ENCODE measurements at regions not wholly inside any gene's neighbourhood (a gene's known extent, or its start where the extent isn't known, plus 50 kb on each side); places are given as distances from the start of the nearest gene placed in this dataset.

DNA sequence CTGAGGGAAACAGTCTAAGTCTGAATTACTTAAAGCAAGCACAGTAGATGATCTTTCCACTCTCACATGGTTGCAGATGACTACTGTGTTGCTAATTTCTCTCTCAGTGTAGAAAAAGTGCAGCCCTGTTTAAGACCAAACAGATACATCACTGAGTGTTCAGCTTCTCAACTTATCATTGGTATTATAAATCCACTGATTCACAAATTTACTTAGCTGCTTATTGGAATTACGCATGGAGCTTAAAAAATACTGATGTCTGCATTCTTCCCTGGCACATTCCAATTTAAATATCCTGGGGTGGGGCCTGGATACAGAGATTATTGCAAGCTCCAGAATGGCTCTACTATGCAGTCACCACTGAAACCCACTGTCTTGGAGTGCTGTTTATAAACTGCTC lies 411.2 kb downstream of the RND3 start:
- intact Hi-C loops (cut with micrococcal nuclease; ENCODE audit: unreplicated experiment): no loop called here
- Histone ChIP-seq H3K79me2 (ENCODE audit: low read depth) (no peaks in the 10 kb centered on the region), H3K4me3 (no peak overlapping the region), H3K9me2 (ENCODE audit: insufficient read depth) (no peaks in the 10 kb centered on the region), H2AFZ (no peak overlapping the region), H3K9me3 (ENCODE audit: insufficient read depth, low read depth) (0 out of 2 replicates have a peak, but pooled peaks cover 3% of the 10 kb centered on the region), H3K4me1 (replicated peaks; ENCODE audit: insufficient read depth) (no peaks in the 10 kb centered on the region), H3K27ac (no peak overlapping the region), H3K27me3 (ENCODE audit: insufficient read depth, low read depth) (no peaks in the 10 kb centered on the region), H4K20me1 (ENCODE audit: insufficient read depth) (no peaks in the 10 kb centered on the region), H3F3A (ENCODE audit: insufficient read depth, low read depth) (no peaks in the 10 kb centered on the region), H3K36me3 (ENCODE audit: low read depth) (no peaks in the 10 kb centered on the region), H3K4me2 (no peak overlapping the region)
- no TSS peak for BruUV-seq (replicated peaks)
- no peak for TF ChIP-seq CTCF (conservative IDR thresholded peaks at IDR 0.05)
- no peak for TF ChIP-seq EZH2 (IDR thresholded peaks at IDR 0.05; ENCODE audit: low read depth)
- ChIA-PET CTCF (no interaction called here), POLR2A (ENCODE audit: unreplicated experiment) (no interaction called here)
- DNase-seq: no peak

- H3K4me2 ChIP-seq: no peak overlapping the region
- BruUV-seq (replicated peaks): no TSS peak
- TF ChIP-seq CTCF (conservative IDR thresholded peaks at IDR 0.05) (no peak), EZH2 (IDR thresholded peaks at IDR 0.05; ENCODE audit: low read depth) (no peak)
- no peak overlapping the region for H3K4me3 ChIP-seq
- no peaks in the 10 kb centered on the region for H3K27me3 ChIP-seq (ENCODE audit: insufficient read depth, low read depth)
- H3K79me2 ChIP-seq (ENCODE audit: low read depth): no peaks in the 10 kb centered on the region
- intact Hi-C loops (cut with micrococcal nuclease; ENCODE audit: unreplicated experiment): no loop called here
- H2AFZ ChIP-seq: no peak overlapping the region
- DNase-seq: no peak
- H3K9me2 ChIP-seq (ENCODE audit: insufficient read depth): no peaks in the 10 kb centered on the region
- H3K36me3 ChIP-seq (ENCODE audit: low read depth): no peaks in the 10 kb centered on the region
- no peaks in the 10 kb centered on the region for H3F3A ChIP-seq (ENCODE audit: insufficient read depth, low read depth)
- no peaks in the 10 kb centered on the region for H4K20me1 ChIP-seq (ENCODE audit: insufficient read depth)
- H3K27ac ChIP-seq: no peak overlapping the region
- ChIA-PET CTCF (no interaction called here), POLR2A (ENCODE audit: unreplicated experiment) (no interaction called here)
- 0 out of 2 replicates have a peak, but pooled peaks cover 3% of the 10 kb centered on the region for H3K9me3 ChIP-seq (ENCODE audit: insufficient read depth, low read depth)
- H3K4me1 ChIP-seq (replicated peaks; ENCODE audit: insufficient read depth): no peaks in the 10 kb centered on the region
These were observed 411.6 kb downstream of the RND3 start for GRCh38 chr2:150075831-150076230.

GRCh38 chr2:150066490-150066889 lies 421.0 kb downstream of the RND3 start:
- Histone ChIP-seq H3K36me3 (ENCODE audit: low read depth) (no peaks in the 10 kb centered on the region), H3K4me2 (no peak overlapping the region), H4K20me1 (ENCODE audit: insufficient read depth) (no peaks in the 10 kb centered on the region), H3K4me3 (no peak overlapping the region), H2AFZ (no peak overlapping the region), H3K27me3 (ENCODE audit: insufficient read depth, low read depth) (no peaks in the 10 kb centered on the region), H3K27ac (no peak overlapping the region), H3F3A (ENCODE audit: insufficient read depth, low read depth) (no peaks in the 10 kb centered on the region), H3K79me2 (ENCODE audit: low read depth) (no peaks in the 10 kb centered on the region), H3K4me1 (replicated peaks; ENCODE audit: insufficient read depth) (no peaks in the 10 kb centered on the region), H3K9me3 (ENCODE audit: insufficient read depth, low read depth) (no peaks in the 10 kb centered on the region), H3K9me2 (ENCODE audit: insufficient read depth) (no peaks in the 10 kb centered on the region)
- TF ChIP-seq EZH2 (IDR thresholded peaks at IDR 0.05; ENCODE audit: low read depth): no peak
- no peak for TF ChIP-seq CTCF (conservative IDR thresholded peaks at IDR 0.05)
- CTCF ChIA-PET: interaction anchor here (0.6 kb wide), 1 partner anchor 311 kb away, joined by 3 read pairs; no protein-coding TSS in a partner anchor
- DNase-seq: no peak
- intact Hi-C loops (cut with micrococcal nuclease; ENCODE audit: unreplicated experiment): no loop called here
- POLR2A ChIA-PET (ENCODE audit: unreplicated experiment): no interaction called here
- BruUV-seq (replicated peaks): no TSS peak

All from PC-9 (cell line).